ENCODE measurements at regions not wholly inside any gene's neighbourhood (a gene's known extent, or its start where the extent isn't known, plus 50 kb on each side); places are given as distances from the start of the nearest gene placed in this dataset.

DNA sequence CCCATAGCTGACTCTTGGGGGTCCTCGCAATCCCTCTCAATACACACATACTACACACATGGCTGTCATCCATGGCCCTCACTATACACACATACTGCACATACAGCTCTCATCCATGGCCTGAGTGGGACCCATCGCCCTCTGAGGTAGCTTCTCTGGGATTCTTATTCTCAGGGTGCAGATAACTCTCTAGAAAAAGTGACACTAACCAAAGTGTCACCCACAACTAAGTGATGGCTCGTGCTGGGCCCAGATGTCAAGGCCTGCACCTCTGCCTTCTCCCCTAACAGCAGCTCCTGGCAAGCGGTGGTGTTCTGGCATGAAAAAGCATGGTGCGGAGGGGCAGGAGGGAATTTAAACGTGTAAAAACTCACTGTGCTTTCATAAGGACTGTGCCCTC lies 62.7 kb upstream of the ZPBP start:
- POLR2A ChIA-PET: interaction anchor here (0.9 to 1.2 kb wide), 3 partner anchors 10 to 18 kb away, joined by 3 to 4 read pairs (median 4); no protein-coding TSS in a partner anchor
- no peak overlapping the region for H3K4me3 ChIP-seq

More for the DNA sequence above, 62.7 kb upstream of the ZPBP start:
- Histone ChIP-seq H3K4me1 (ENCODE audit: control insufficient read depth, insufficient read depth, low read length) (peaks cover 14% of the 10 kb centered on the region), H3K9ac (ENCODE audit: control insufficient read depth, insufficient read depth, low read length) (no peak overlapping the region), H3K4me2 (ENCODE audit: control insufficient read depth, insufficient read depth) (no peak overlapping the region), H3K27ac (ENCODE audit: control insufficient read depth, insufficient read depth) (no peak overlapping the region), H2AFZ (ENCODE audit: control insufficient read depth, low read depth, low read length) (peak overlapping the region; percentile 69), H3K79me2 (ENCODE audit: control insufficient read depth, insufficient read depth, low read length) (no peaks in the 10 kb centered on the region), H3K36me3 (ENCODE audit: control insufficient read depth in 2 of 2, insufficient read depth in 2 of 2, low read length in 1 of 2) (no peaks in the 10 kb centered on the region), H4K20me1 (ENCODE audit: control insufficient read depth, insufficient read depth) (no peaks in the 10 kb centered on the region), H3K9me3 (replicated peaks; ENCODE audit: control insufficient read depth, insufficient read depth, low read length) (no peaks in the 10 kb centered on the region), H3K27me3 (replicated peaks in 1 of 2; ENCODE audit: control insufficient read depth in 2 of 2, insufficient read depth in 2 of 2, low read length in 1 of 2) (no peaks in the 10 kb centered on the region)
- TF ChIP-seq POLR2A (IDR thresholded peaks at IDR 0.05; ENCODE audit: low read depth, low read length) (no peak), RELA (IDR thresholded peaks at IDR 0.05; ENCODE audit: borderline replicate concordance, partially characterized antibody) (no peak), TBL1XR1 (IDR thresholded peaks at IDR 0.05; ENCODE audit: low read depth, low read length) (no peak), BHLHE40 (IDR thresholded peaks at IDR 0.05; ENCODE audit: borderline replicate concordance in 1 of 2, low read depth in 2 of 2, low read length in 1 of 2) (peak in 1 of 2 experiments; percentile 36; a peak in 1 of 4 replicates), SREBF1 (IDR thresholded peaks at IDR 0.05; ENCODE audit: low read length) (no peak)
- TF ChIP-seq, protein P1, sequence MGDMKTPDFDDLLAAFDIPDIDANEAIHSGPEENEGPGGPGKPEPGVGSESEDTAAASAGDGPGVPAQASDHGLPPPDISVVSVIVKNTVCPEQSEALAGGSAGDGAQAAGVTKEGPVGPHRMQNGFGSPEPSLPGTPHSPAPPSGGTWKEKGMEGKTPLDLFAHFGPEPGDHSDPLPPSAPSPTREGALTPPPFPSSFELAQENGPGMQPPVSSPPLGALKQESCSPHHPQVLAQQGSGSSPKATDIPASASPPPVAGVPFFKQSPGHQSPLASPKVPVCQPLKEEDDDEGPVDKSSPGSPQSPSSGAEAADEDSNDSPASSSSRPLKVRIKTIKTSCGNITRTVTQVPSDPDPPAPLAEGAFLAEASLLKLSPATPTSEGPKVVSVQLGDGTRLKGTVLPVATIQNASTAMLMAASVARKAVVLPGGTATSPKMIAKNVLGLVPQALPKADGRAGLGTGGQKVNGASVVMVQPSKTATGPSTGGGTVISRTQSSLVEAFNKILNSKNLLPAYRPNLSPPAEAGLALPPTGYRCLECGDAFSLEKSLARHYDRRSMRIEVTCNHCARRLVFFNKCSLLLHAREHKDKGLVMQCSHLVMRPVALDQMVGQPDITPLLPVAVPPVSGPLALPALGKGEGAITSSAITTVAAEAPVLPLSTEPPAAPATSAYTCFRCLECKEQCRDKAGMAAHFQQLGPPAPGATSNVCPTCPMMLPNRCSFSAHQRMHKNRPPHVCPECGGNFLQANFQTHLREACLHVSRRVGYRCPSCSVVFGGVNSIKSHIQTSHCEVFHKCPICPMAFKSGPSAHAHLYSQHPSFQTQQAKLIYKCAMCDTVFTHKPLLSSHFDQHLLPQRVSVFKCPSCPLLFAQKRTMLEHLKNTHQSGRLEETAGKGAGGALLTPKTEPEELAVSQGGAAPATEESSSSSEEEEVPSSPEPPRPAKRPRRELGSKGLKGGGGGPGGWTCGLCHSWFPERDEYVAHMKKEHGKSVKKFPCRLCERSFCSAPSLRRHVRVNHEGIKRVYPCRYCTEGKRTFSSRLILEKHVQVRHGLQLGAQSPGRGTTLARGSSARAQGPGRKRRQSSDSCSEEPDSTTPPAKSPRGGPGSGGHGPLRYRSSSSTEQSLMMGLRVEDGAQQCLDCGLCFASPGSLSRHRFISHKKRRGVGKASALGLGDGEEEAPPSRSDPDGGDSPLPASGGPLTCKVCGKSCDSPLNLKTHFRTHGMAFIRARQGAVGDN (IDR thresholded peaks at IDR 0.05): no peak
- TF ChIP-seq, protein P2, sequence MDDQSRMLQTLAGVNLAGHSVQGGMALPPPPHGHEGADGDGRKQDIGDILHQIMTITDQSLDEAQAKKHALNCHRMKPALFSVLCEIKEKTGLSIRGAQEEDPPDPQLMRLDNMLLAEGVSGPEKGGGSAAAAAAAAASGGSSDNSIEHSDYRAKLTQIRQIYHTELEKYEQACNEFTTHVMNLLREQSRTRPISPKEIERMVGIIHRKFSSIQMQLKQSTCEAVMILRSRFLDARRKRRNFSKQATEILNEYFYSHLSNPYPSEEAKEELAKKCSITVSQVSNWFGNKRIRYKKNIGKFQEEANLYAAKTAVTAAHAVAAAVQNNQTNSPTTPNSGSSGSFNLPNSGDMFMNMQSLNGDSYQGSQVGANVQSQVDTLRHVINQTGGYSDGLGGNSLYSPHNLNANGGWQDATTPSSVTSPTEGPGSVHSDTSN (IDR thresholded peaks at IDR 0.05; ENCODE audit: insufficient replicate concordance, low read depth, low read length): no peak
- ChIA-PET CTCF (interaction anchor here (1.0 to 3.1 kb wide), 9 partner anchors 9 to 262 kb away, joined by 3 to 16 read pairs (median 4); no protein-coding TSS in a partner anchor), SMC1A (ENCODE audit: uncharacterized antibody, unreplicated experiment) (interaction anchor here (0.7 to 2.8 kb wide), 12 partner anchors 8 to 260 kb away, joined by 3 to 24 read pairs (median 4); no protein-coding TSS in a partner anchor), RAD21 (ENCODE audit: unreplicated experiment) (interaction anchor here (0.9 to 1.7 kb wide), 6 partner anchors 11 to 213 kb away, joined by 3 to 11 read pairs (median 4); no protein-coding TSS in a partner anchor)
- no TSS peak for BruUV-seq (replicated peaks)
- no peak for DNase-seq (ENCODE audit: low read depth, low spot score)
- in situ Hi-C loops (cut with MboI): no loop called here
- FAIRE-seq: no peak
- 61% methylated on average over 6 of the region's 6 CpGs for WGBS (ENCODE audit: insufficient coverage, insufficient replicate concordance, low lambda C conversion rate, missing lambda C conversion rate)
- intact Hi-C loops (cut with micrococcal nuclease; ENCODE audit: unreplicated experiment): no loop called here
- peak; percentile 10; the same call in 1 of the 3 replicates for ATAC-seq

Measured in GM12878 (cell line).